ENCODE measurements at regions not wholly inside any gene's neighbourhood (a gene's known extent, or its start where the extent isn't known, plus 50 kb on each side); places are given as distances from the start of the nearest gene placed in this dataset.

DNA sequence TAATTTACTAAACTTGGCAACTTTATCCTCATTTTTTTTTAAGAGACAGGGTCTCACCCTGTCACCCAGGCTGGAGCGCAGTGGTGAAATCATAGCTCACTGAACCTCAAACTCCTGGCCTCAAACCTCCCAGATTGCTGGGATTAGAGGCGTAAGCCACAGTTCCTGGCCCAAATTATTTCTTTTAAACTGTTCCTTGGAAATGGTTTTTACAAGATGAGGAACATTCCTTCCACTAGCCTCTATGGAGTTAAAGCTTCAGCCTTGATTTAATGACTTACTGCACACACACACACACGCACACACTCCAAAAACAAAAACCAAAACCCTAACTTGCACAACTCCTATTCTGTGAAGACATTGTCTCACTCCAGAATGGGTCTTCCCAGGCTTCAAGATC is 77.2 kb upstream of the TARS1 start:
- Histone ChIP-seq H3K9me2 (replicated peaks; ENCODE audit: low read length) (no peaks in the 10 kb centered on the region; the same call in 1 of the 2 replicates), H3K9ac (ENCODE audit: low read length) (no peak overlapping the region), H3F3A (ENCODE audit: low read length, unreplicated experiment) (no peaks in the 10 kb centered on the region), H3K27ac (ENCODE audit: low read length) (no peak overlapping the region), H3K27me3 (ENCODE audit: low read length) (no peaks in the 10 kb centered on the region), H3K79me2 (ENCODE audit: low read length) (no peaks in the 10 kb centered on the region), H3K4me2 (ENCODE audit: low read length) (no peak overlapping the region), H3K4me1 (ENCODE audit: insufficient read depth, low read length) (no peaks in the 10 kb centered on the region), H3K9me3 (ENCODE audit: low read length) (no peaks in the 10 kb centered on the region), H3K36me3 (ENCODE audit: low read depth, low read length) (no peaks in the 10 kb centered on the region), H3K4me3 (ENCODE audit: low read length) (no peak overlapping the region), H4K20me1 (ENCODE audit: low read length) (no peaks in the 10 kb centered on the region), H2AFZ (ENCODE audit: low read length) (no peak overlapping the region)
- CTCF ChIA-PET: no interaction called here
- POLR2A ChIA-PET (ENCODE audit: unreplicated experiment): no interaction called here
- no peak for TF ChIP-seq EZH2phosphoT487 (IDR thresholded peaks at IDR 0.05; ENCODE audit: borderline replicate concordance, low read length)
- no peak for TF ChIP-seq EZH2 (IDR thresholded peaks at IDR 0.05; ENCODE audit: low read length, unreplicated experiment)
- TF ChIP-seq, protein P1, sequence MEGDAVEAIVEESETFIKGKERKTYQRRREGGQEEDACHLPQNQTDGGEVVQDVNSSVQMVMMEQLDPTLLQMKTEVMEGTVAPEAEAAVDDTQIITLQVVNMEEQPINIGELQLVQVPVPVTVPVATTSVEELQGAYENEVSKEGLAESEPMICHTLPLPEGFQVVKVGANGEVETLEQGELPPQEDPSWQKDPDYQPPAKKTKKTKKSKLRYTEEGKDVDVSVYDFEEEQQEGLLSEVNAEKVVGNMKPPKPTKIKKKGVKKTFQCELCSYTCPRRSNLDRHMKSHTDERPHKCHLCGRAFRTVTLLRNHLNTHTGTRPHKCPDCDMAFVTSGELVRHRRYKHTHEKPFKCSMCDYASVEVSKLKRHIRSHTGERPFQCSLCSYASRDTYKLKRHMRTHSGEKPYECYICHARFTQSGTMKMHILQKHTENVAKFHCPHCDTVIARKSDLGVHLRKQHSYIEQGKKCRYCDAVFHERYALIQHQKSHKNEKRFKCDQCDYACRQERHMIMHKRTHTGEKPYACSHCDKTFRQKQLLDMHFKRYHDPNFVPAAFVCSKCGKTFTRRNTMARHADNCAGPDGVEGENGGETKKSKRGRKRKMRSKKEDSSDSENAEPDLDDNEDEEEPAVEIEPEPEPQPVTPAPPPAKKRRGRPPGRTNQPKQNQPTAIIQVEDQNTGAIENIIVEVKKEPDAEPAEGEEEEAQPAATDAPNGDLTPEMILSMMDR (conservative IDR thresholded peaks at IDR 0.05; ENCODE audit: low read depth, low read length): no peak
- BruUV-seq (replicated peaks): no TSS peak
- DNase-seq (no peak), ATAC-seq (no peak)
- intact Hi-C loops (cut with micrococcal nuclease): no loop called here

DNA sequence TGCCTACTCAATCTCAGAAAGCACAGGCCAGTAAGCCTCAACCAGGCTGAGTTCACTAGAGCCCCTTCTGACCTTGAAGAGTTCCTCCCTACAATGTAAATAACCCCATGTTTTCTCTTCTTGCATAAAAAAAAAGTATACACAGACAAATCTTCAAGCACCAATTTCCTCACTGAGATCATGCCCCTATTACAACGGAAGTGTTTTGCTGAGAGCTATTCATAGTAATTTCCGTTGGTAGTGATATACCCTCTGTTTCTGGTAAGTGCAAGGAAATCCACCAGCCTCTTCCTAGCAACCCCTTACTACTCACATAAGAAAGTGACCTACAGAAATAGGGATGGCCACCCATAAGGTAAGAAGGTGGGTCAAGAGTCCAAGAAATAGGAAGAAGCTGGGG is 76.4 kb upstream of the TARS1 start:
- POLR2A ChIA-PET (ENCODE audit: unreplicated experiment): interaction anchor here (0.6 kb wide), 1 partner anchor 43 kb away, joined by 7 read pairs; no protein-coding TSS in a partner anchor
- BruUV-seq (replicated peaks): no TSS peak

DNA sequence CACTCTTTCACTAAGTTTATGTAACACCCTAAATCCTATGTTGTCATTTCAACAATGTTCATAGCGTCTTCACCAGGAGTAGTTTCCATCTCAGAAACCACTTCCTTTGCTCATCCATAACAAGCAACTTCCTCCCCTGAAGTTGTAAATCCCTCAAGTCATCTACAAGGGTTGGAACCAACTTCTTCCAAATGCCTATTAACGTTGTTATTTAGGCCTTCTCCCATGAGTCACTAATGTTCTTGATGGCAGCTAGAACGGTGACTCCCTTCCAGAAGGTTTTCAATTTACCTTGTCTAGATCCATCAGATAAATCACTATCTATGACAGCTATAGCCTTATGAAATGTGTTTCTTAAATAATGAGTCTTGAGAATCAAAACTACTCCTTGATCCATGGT is 73.3 kb upstream of the TARS1 start:
- no peak overlapping the region for H3K9ac ChIP-seq (ENCODE audit: low read length)
- peaks cover 16% of the 10 kb centered on the region for H3K4me1 ChIP-seq (ENCODE audit: insufficient read depth, low read length)
- no peak overlapping the region for H3K27ac ChIP-seq (ENCODE audit: low read length)
- no TSS peak for BruUV-seq (replicated peaks)
- no peak for DNase-seq
- TF ChIP-seq EZH2 (IDR thresholded peaks at IDR 0.05; ENCODE audit: low read length, unreplicated experiment) (no peak), EZH2phosphoT487 (IDR thresholded peaks at IDR 0.05; ENCODE audit: borderline replicate concordance, low read length) (no peak)
- TF ChIP-seq, protein P1 (conservative IDR thresholded peaks at IDR 0.05; ENCODE audit: low read depth, low read length): no peak
- no peaks in the 10 kb centered on the region for H3K79me2 ChIP-seq (ENCODE audit: low read length)
- H3K9me2 ChIP-seq (replicated peaks; ENCODE audit: low read length): no peaks in the 10 kb centered on the region; the same call in 1 of the 2 replicates
- no peak overlapping the region for H3K4me3 ChIP-seq (ENCODE audit: low read length)
- H4K20me1 ChIP-seq (ENCODE audit: low read length): no peaks in the 10 kb centered on the region
- CTCF ChIA-PET: interaction anchor here (0.6 kb wide), 1 partner anchor 56 kb away, joined by 3 read pairs; no protein-coding TSS in a partner anchor
- no peak overlapping the region for H3K4me2 ChIP-seq (ENCODE audit: low read length)
- no peaks in the 10 kb centered on the region for H3F3A ChIP-seq (ENCODE audit: low read length, unreplicated experiment)
- H3K36me3 ChIP-seq (ENCODE audit: low read depth, low read length): no peaks in the 10 kb centered on the region
- no peaks in the 10 kb centered on the region for H3K9me3 ChIP-seq (ENCODE audit: low read length)
- POLR2A ChIA-PET (ENCODE audit: unreplicated experiment): no interaction called here
- H3K27me3 ChIP-seq (ENCODE audit: low read length): no peaks in the 10 kb centered on the region
- intact Hi-C loops (cut with micrococcal nuclease): no loop called here
- ATAC-seq: no peak
- no peak overlapping the region for H2AFZ ChIP-seq (ENCODE audit: low read length)

More for the DNA sequence above, 76.4 kb upstream of the TARS1 start:
- ATAC-seq (no peak), DNase-seq (no peak)
- H3K4me3 ChIP-seq (ENCODE audit: low read length): no peak overlapping the region
- CTCF ChIA-PET: no interaction called here
- H2AFZ ChIP-seq (ENCODE audit: low read length): no peak overlapping the region
- no peaks in the 10 kb centered on the region for H4K20me1 ChIP-seq (ENCODE audit: low read length)
- intact Hi-C loops (cut with micrococcal nuclease): no loop called here
- no peaks in the 10 kb centered on the region for H3K9me3 ChIP-seq (ENCODE audit: low read length)
- no peak overlapping the region for H3K27ac ChIP-seq (ENCODE audit: low read length)
- H3K4me2 ChIP-seq (ENCODE audit: low read length): no peak overlapping the region
- H3K4me1 ChIP-seq (ENCODE audit: insufficient read depth, low read length): peaks cover 4% of the 10 kb centered on the region
- no peak for TF ChIP-seq EZH2 (IDR thresholded peaks at IDR 0.05; ENCODE audit: low read length, unreplicated experiment)
- TF ChIP-seq EZH2phosphoT487 (IDR thresholded peaks at IDR 0.05; ENCODE audit: borderline replicate concordance, low read length): no peak
- TF ChIP-seq, protein P1 (conservative IDR thresholded peaks at IDR 0.05; ENCODE audit: low read depth, low read length): no peak
- H3K9ac ChIP-seq (ENCODE audit: low read length): no peak overlapping the region
- H3K36me3 ChIP-seq (ENCODE audit: low read depth, low read length): no peaks in the 10 kb centered on the region
- H3F3A ChIP-seq (ENCODE audit: low read length, unreplicated experiment): no peaks in the 10 kb centered on the region
- H3K79me2 ChIP-seq (ENCODE audit: low read length): no peaks in the 10 kb centered on the region
- H3K27me3 ChIP-seq (ENCODE audit: low read length): no peaks in the 10 kb centered on the region
- H3K9me2 ChIP-seq (replicated peaks; ENCODE audit: low read length): no peaks in the 10 kb centered on the region; the same call in 1 of the 2 replicates

Measured in PC-3 (cell line).